Tibial artery (tissue), 4 donors: ENCODE measurements at regions not wholly inside any gene's neighbourhood (a gene's known extent, or its start where the extent isn't known, plus 50 kb on each side); places are given as distances from the start of the nearest gene placed in this dataset.

Source experiments
- DNase-seq, 2 donors: peaks; one replicate each; pipeline ENCODE4 v3.0.0-alpha.2; 2019
- H3K27ac ChIP-seq, 2 donors: fragments of 200-600 bp; sonication (generic) in 1 of 2; 1 replicate in 1 of 2; 2 replicates in 1 of 2; pipeline ENCODE4 v1.5.1; 2018 to 2019; ENCODE audit warnings: mild to moderate bottlenecking in 1 of 2
- H3K27me3 ChIP-seq, 2 donors: fragments of 200-600 bp; sonication (generic) in 1 of 2; one replicate each; pipeline versions ENCODE4 v1.5.1 to v1.6.0; 2016 to 2019
- H3K36me3 ChIP-seq, 3 donors: fragments of 200-600 bp; sonication (generic) in 2 of 3; one replicate each; pipeline ENCODE4 v1.5.1; 2016 to 2019; ENCODE audit warnings: mild to moderate bottlenecking in 2 of 3
- H3K4me1 ChIP-seq, 4 donors: fragments of 200-600 bp; sonication (generic) in 2 of 4; 1 replicate in 3 of 4; 2 replicates in 1 of 4; pipeline ENCODE4 v1.5.1; 2016 to 2019
- H3K4me3 ChIP-seq, 2 donors: fragments of 200-600 bp; sonication (generic) in 1 of 2; 1 replicate in 1 of 2; 2 replicates in 1 of 2; pipeline ENCODE4 v1.5.1; 2018 to 2019; ENCODE audit warnings: mild to moderate bottlenecking in 2 of 2
- H3K9me3 ChIP-seq, 3 donors: fragments of 200-600 bp; sonication (generic) in 1 of 3; one replicate each; pipeline ENCODE4 v1.5.1; 2016 to 2019
- intact Hi-C: fragments of 100-400 bp; cut with DNase I; formaldehyde crosslinking; loops from one replicate; pipeline ENCODE4 v1.15.0; 2023; ENCODE audit warnings: low total_unique reads
- TF ChIP-seq, protein P1 (sequence below), 2 experiments: fragments of 200-600 bp in 1 of 2; fragments of 450-650 bp in 1 of 2; IDR thresholded peaks; one replicate each; pipeline ENCODE4 v1.5.1; 2017 to 2019; ENCODE audit warnings: antibody characterized with exemption in 2 of 2, mild to moderate bottlenecking in 1 of 2, moderate library complexity in 1 of 2

DNA sequence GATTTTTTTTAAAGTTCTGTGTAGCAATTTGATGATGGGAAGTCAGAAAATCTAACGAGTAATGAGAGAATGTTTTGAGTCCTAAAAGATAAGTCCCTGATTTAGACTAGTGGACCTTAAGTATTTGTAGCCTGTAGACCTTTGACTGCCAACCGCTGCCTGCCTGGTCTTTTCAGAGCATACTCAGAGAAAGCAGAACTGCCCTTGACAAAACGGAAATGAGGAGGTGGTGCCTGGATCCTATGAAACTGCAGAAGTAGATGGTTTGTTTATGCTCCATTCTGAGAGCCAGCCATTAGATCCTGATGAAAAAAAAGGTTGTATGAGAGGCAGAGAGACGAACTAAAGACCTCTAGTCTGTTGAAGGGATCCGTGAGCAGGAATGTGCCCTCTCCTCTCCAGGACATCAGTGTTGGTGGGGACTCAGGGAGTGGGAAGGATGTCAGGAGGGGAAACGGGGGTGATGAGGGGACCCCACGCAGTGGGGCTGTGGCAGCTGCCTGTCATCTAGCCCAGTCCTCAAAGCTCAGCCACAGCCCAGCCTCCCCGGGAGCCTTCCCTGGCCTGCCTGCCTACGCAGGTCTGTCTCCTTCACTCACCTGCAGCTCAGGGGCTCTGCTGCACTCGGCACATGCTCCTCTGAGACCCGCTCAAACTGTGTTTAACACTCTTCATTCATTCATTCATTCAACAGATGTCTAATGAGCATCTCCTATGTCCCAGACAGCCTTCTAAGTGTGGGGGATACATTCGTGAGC lies 447.5 kb downstream of the AACS start:
- intact Hi-C loops: no loop called here
- Histone ChIP-seq H3K27ac (no peak overlapping the region), H3K27me3 (no peaks in the 10 kb centered on the region), H3K36me3 (no peaks in the 10 kb centered on the region), H3K9me3 (no peaks in the 10 kb centered on the region), H3K4me3 (no peak overlapping the region), H3K4me1 (no peaks in the 10 kb centered on the region)
- TF ChIP-seq, protein P1, sequence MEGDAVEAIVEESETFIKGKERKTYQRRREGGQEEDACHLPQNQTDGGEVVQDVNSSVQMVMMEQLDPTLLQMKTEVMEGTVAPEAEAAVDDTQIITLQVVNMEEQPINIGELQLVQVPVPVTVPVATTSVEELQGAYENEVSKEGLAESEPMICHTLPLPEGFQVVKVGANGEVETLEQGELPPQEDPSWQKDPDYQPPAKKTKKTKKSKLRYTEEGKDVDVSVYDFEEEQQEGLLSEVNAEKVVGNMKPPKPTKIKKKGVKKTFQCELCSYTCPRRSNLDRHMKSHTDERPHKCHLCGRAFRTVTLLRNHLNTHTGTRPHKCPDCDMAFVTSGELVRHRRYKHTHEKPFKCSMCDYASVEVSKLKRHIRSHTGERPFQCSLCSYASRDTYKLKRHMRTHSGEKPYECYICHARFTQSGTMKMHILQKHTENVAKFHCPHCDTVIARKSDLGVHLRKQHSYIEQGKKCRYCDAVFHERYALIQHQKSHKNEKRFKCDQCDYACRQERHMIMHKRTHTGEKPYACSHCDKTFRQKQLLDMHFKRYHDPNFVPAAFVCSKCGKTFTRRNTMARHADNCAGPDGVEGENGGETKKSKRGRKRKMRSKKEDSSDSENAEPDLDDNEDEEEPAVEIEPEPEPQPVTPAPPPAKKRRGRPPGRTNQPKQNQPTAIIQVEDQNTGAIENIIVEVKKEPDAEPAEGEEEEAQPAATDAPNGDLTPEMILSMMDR (IDR thresholded peaks at IDR 0.05): no peak
- DNase-seq: no peak

DNA sequence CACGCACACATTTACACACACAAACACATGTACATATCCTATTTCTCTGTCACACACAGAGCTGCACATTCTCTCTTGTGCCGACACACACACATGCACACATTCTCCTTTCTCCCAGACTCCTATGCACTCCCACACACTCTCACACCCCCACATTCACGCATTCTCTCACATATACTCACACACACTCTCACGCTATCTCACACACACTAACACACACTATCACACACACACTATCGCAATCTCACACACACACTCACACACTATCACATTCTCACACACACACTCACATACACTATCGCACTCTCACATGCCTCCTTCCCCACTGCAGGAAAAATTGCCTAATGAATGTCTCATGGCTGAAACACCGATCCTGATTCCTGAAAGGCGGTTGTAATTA lies 450.7 kb downstream of the AACS start:
- Histone ChIP-seq H3K4me1 (no peaks in the 10 kb centered on the region), H3K27me3 (no peaks in the 10 kb centered on the region), H3K4me3 (no peak overlapping the region), H3K9me3 (no peaks in the 10 kb centered on the region), H3K27ac (no peak overlapping the region), H3K36me3 (no peaks in the 10 kb centered on the region)
- no peak for DNase-seq
- TF ChIP-seq, protein P1 (IDR thresholded peaks at IDR 0.05): no peak
- intact Hi-C loops: no loop called here

DNA sequence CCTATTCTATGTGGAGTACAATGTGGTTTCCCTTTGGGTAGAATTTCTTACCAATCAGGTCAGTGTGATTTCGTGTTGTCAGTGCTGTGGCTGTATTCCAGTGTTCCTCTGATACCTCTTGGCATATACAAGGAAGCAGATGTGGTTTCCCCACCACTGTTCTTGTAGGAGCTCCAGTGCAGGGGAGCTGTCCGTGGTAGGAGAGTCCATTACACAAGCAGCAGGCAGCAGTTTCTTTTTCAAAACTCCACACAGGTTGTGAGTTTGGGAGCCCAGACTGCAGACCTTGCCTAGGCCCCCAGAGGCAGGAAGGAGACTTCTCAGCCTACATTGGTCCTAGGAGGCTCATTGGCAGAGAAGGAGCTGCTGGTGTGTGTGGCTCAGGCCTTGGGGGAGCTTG lies 452.8 kb downstream of the AACS start:
- Histone ChIP-seq H3K4me1 (no peaks in the 10 kb centered on the region), H3K27ac (no peak overlapping the region), H3K4me3 (no peak overlapping the region), H3K27me3 (no peaks in the 10 kb centered on the region), H3K9me3 (peaks cover 0 to 10% (median 9%) of the 10 kb centered on the region in 3 donors), H3K36me3 (no peaks in the 10 kb centered on the region)
- TF ChIP-seq, protein P1 (IDR thresholded peaks at IDR 0.05): no peak
- no peak for DNase-seq
- intact Hi-C loops: no loop called here

DNA sequence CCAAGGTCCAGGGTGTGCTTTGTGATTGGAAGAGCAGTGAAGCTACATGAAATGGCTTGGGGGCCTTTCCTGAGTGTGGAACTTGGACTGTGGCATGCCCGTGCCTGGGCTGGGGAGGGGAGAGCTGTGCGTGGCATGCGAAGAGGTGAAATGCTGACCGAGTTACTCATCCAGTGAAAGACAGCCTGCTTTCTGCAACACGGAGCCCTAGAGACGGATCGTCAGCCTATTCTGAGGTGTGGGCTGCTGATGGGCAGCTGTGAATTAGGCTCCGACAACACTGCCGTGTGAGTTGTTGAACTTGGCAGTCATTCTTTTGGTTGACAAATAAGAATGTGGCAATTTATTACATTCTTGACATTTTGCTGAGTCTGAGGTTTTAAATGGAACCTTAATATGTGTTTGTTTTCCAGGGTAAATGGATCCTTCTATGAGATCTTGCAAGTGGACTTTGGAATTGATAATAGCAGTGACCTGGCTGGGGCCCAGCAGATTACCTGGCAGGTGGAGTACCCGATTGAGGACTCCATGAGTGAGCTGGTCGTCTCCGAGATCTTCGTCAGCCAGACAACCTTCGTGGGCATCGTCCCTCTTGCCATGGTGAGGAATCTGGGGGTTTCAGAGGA lies 453.9 kb downstream of the AACS start:
- H3K9me3 ChIP-seq: peaks cover 0 to 12% (median 11%) of the 10 kb centered on the region in 3 donors
- no peaks in the 10 kb centered on the region for H3K36me3 ChIP-seq
- DNase-seq: no peak
- intact Hi-C loops: no loop called here
- TF ChIP-seq, protein P1 (IDR thresholded peaks at IDR 0.05): no peak
- no peaks in the 10 kb centered on the region for H3K4me1 ChIP-seq
- no peak overlapping the region for H3K4me3 ChIP-seq
- no peaks in the 10 kb centered on the region for H3K27me3 ChIP-seq
- no peak overlapping the region for H3K27ac ChIP-seq

DNA sequence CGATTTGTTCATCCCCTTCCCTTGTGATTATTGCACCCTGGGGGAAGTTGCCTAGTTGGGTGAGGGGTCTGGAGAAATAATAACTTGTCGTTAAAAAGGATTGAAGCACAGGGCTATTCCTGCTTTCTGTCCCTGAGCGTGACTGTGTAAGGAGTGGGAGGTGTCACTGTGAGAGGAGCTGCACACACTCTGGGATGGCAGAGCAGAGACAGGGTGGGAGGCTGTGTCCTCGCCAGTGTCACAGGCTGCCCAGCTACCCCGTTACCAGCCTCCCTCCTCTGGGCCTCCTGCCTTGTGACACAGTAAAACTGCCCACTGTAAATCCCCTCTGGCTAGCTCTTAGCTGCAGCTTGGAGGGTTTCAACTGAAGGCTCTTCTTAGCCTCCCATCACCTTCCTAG lies 460.6 kb downstream of the AACS start:
- TF ChIP-seq, protein P1 (IDR thresholded peaks at IDR 0.05): no peak
- H3K27me3 ChIP-seq: no peaks in the 10 kb centered on the region
- no peaks in the 10 kb centered on the region for H3K36me3 ChIP-seq
- no peaks in the 10 kb centered on the region for H3K4me1 ChIP-seq
- intact Hi-C loops: no loop called here
- no peak for DNase-seq
- H3K27ac ChIP-seq: no peak overlapping the region
- peaks cover 0 to 12% (median 11%) of the 10 kb centered on the region in 3 donors for H3K9me3 ChIP-seq
- no peak overlapping the region for H3K4me3 ChIP-seq
